A673 (cell line): ENCODE measurements at regions not wholly inside any gene's neighbourhood (a gene's known extent, or its start where the extent isn't known, plus 50 kb on each side); places are given as distances from the start of the nearest gene placed in this dataset.

Source experiments
- EZH2 ChIP-seq: fragments of 200-600 bp; sonication (generic); IDR thresholded peaks from 2 replicates; pipeline ENCODE4 v1.6.1; 2017; ENCODE audit warnings: borderline replicate concordance, low read depth, mild to moderate bottlenecking, mixed read lengths, antibody characterized with exemption, low read length; ENCODE audit not compliant: poor library complexity, severe bottlenecking
- TF ChIP-seq, protein P1 (sequence below): fragments of 300-800, 200-600 bp; sonication (generic); conservative IDR thresholded peaks from 2 replicates; pipeline ENCODE4 v1.5.1; 2017; ENCODE audit warnings: low read depth, mild to moderate bottlenecking, antibody characterized with exemption, low read length, moderate library complexity, mixed read lengths

DNA sequence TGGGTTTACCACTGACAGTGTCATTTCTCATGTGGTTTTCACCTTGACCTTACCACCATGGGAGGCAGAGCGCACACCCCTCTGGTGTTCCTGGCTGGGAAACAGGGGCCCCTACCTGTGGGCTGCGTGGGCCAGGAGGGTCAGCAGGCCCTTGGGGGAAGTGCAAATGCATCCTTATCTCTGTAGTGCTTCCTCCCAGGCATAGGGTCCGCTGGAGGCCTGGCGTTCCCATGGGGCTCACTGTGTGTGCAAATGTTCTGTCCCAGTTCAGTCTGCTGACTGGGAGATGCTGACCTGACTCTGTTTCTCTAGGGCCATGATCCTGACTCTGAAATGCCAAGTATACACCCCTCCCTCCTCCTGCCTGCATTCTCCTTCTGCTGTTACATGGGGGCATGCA lies 81.3 kb downstream of the SLC25A47 start:
- TF ChIP-seq, protein P1, sequence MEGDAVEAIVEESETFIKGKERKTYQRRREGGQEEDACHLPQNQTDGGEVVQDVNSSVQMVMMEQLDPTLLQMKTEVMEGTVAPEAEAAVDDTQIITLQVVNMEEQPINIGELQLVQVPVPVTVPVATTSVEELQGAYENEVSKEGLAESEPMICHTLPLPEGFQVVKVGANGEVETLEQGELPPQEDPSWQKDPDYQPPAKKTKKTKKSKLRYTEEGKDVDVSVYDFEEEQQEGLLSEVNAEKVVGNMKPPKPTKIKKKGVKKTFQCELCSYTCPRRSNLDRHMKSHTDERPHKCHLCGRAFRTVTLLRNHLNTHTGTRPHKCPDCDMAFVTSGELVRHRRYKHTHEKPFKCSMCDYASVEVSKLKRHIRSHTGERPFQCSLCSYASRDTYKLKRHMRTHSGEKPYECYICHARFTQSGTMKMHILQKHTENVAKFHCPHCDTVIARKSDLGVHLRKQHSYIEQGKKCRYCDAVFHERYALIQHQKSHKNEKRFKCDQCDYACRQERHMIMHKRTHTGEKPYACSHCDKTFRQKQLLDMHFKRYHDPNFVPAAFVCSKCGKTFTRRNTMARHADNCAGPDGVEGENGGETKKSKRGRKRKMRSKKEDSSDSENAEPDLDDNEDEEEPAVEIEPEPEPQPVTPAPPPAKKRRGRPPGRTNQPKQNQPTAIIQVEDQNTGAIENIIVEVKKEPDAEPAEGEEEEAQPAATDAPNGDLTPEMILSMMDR = no peak
- TF ChIP-seq EZH2 = no peak
